ENCODE measurements at regions not wholly inside any gene's neighbourhood (a gene's known extent, or its start where the extent isn't known, plus 50 kb on each side); places are given as distances from the start of the nearest gene placed in this dataset.

DNA sequence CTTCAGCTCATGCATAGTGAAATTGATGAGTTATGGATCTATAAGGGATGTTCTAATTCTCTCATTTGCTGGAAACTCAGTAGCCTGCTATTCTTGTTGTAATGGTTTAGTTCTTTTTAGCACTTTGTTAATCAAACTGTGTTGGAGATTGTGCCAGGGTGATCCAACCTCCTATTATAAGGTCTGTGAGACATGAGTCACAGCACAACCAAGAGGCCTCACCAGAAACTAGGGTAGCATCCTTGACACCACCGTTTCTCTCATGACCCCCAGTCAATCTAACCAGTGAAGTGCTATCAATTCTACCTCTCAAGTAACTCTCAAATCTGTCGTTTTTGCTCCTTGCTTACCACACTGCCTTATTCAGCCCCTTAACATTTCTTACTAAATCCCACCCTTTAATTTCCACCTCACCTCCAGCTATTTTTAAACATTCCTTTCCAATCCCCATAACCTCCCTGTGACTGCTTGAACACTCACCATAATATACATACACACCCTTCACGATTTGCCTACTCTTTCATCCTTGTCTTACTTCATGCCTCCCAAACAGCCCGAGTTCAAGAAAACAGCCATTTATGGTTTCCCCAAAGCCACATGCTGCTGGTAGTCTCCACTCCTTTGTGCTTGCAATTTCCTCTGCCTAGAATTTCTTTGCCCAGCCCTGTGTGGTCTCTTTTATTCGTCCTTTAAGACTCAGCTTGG, 53.9 kb upstream of the NUDT4 start:
- no peak overlapping the region for H3K4me3 ChIP-seq (replicated peaks in 1 of 4; ENCODE audit: control extremely low read depth in 1 of 4, insufficient read depth in 1 of 4, low read depth in 3 of 4, low read length in 4 of 4)
- no peaks in the 10 kb centered on the region for H4K20me1 ChIP-seq (ENCODE audit: control insufficient read depth, extremely low read depth, insufficient read depth, low read length)
- no peaks in the 10 kb centered on the region for H3K4me1 ChIP-seq (ENCODE audit: control insufficient read depth, extremely low read depth, insufficient read depth, low read length)
- H3K36me3 ChIP-seq (ENCODE audit: control insufficient read depth, insufficient read depth, low read length) = no peaks in the 10 kb centered on the region
- no peaks in the 10 kb centered on the region for H3K9me3 ChIP-seq (ENCODE audit: control insufficient read depth, insufficient read depth, low read depth, low read length)
- H3K4me2 ChIP-seq (ENCODE audit: extremely low read depth, insufficient read depth, low read length) = no peak overlapping the region
- H3K27ac ChIP-seq (ENCODE audit: insufficient read depth, low read length) = no peak overlapping the region
- H3K27me3 ChIP-seq (ENCODE audit: control insufficient read depth, insufficient read depth, low read length) = no peaks in the 10 kb centered on the region
- H3K79me2 ChIP-seq (ENCODE audit: control insufficient read depth, insufficient read depth, low read length) = no peaks in the 10 kb centered on the region
- DNase-seq (ENCODE audit: low read depth in 2 of 2) = peak; percentile 24 to 53
- H3K9ac ChIP-seq (ENCODE audit: insufficient read depth, low read length) = no peak overlapping the region
- H2AFZ ChIP-seq (ENCODE audit: low read length) = no peak overlapping the region
- TF ChIP-seq, protein P1, sequence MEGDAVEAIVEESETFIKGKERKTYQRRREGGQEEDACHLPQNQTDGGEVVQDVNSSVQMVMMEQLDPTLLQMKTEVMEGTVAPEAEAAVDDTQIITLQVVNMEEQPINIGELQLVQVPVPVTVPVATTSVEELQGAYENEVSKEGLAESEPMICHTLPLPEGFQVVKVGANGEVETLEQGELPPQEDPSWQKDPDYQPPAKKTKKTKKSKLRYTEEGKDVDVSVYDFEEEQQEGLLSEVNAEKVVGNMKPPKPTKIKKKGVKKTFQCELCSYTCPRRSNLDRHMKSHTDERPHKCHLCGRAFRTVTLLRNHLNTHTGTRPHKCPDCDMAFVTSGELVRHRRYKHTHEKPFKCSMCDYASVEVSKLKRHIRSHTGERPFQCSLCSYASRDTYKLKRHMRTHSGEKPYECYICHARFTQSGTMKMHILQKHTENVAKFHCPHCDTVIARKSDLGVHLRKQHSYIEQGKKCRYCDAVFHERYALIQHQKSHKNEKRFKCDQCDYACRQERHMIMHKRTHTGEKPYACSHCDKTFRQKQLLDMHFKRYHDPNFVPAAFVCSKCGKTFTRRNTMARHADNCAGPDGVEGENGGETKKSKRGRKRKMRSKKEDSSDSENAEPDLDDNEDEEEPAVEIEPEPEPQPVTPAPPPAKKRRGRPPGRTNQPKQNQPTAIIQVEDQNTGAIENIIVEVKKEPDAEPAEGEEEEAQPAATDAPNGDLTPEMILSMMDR (conservative IDR thresholded peaks at IDR 0.05 in 1 of 2, IDR thresholded peaks at IDR 0.05 in 1 of 2; ENCODE audit: low read depth in 1 of 2, low read length in 2 of 2) = no peak
- TF ChIP-seq EZH2 (IDR thresholded peaks at IDR 0.05; ENCODE audit: low read length, missing control alignments) = no peak

GRCh38 chr12:93325855-93326254, 51.9 kb upstream of the NUDT4 start:
- H3K9ac ChIP-seq (ENCODE audit: insufficient read depth, low read length) = no peak overlapping the region
- no peaks in the 10 kb centered on the region for H3K27me3 ChIP-seq (ENCODE audit: control insufficient read depth, insufficient read depth, low read length)
- DNase-seq (ENCODE audit: low read depth in 2 of 2) = peak; percentile 59 to 98
- no peaks in the 10 kb centered on the region for H3K79me2 ChIP-seq (ENCODE audit: control insufficient read depth, insufficient read depth, low read length)
- no peaks in the 10 kb centered on the region for H3K36me3 ChIP-seq (ENCODE audit: control insufficient read depth, insufficient read depth, low read length)
- H3K27ac ChIP-seq (ENCODE audit: insufficient read depth, low read length) = no peak overlapping the region
- H3K9me3 ChIP-seq (ENCODE audit: control insufficient read depth, insufficient read depth, low read depth, low read length) = no peaks in the 10 kb centered on the region
- no peaks in the 10 kb centered on the region for H3K4me1 ChIP-seq (ENCODE audit: control insufficient read depth, extremely low read depth, insufficient read depth, low read length)
- H4K20me1 ChIP-seq (ENCODE audit: control insufficient read depth, extremely low read depth, insufficient read depth, low read length) = no peaks in the 10 kb centered on the region
- TF ChIP-seq EZH2 (IDR thresholded peaks at IDR 0.05; ENCODE audit: low read length, missing control alignments) = no peak
- TF ChIP-seq, protein P1 (conservative IDR thresholded peaks at IDR 0.05 in 1 of 2, IDR thresholded peaks at IDR 0.05 in 1 of 2; ENCODE audit: low read depth in 1 of 2, low read length in 2 of 2) = no peak
- H3K4me3 ChIP-seq (replicated peaks in 1 of 4; ENCODE audit: control extremely low read depth in 1 of 4, insufficient read depth in 1 of 4, low read depth in 3 of 4, low read length in 4 of 4) = no peak overlapping the region
- H2AFZ ChIP-seq (ENCODE audit: low read length) = no peak overlapping the region
- H3K4me2 ChIP-seq (ENCODE audit: extremely low read depth, insufficient read depth, low read length) = no peak overlapping the region
